K562 (cell line): ENCODE measurements at regions not wholly inside any gene's neighbourhood (a gene's known extent, or its start where the extent isn't known, plus 50 kb on each side); places are given as distances from the start of the nearest gene placed in this dataset.

Experiments
- FOXK2 ChIP-seq, 2 experiments: fragments of 450-650 bp; IDR thresholded peaks in 1 of 2; conservative IDR thresholded peaks in 1 of 2; 2 replicates each; pipeline ENCODE4 v1.6.1; 2016; ENCODE audit warnings: low read depth in 2 of 2, mild to moderate bottlenecking in 1 of 2
- MAFG ChIP-seq: fragments of 450-650 bp; conservative IDR thresholded peaks from 2 replicates; pipeline ENCODE4 v1.6.1; 2016; ENCODE audit warnings: missing genetic modification characterization, missing compliant biosample characterization
- OTX1 ChIP-seq: fragments of 450-650 bp; formaldehyde crosslinking; IDR thresholded peaks from 2 replicates; pipeline ENCODE4 v1.4.0; 2022; ENCODE audit warnings: mild to moderate bottlenecking
- PML ChIP-seq: IDR thresholded peaks from 2 replicates; pipeline ENCODE4 v1.6.1; 2012; ENCODE audit warnings: low read length, inconsistent platforms
- POLR2A ChIP-seq: fragments of 450-650 bp; conservative IDR thresholded peaks from 2 replicates; pipeline ENCODE4 v1.6.1; 2016
- RNF2 ChIP-seq: sonication (generic); IDR thresholded peaks from 2 replicates; pipeline ENCODE4 v1.6.1; 2016
- SPI1 ChIP-seq: IDR thresholded peaks from 2 replicates; pipeline ENCODE4 v1.6.1; 2011; ENCODE audit warnings: low read depth, low read length, control low read depth, borderline replicate concordance
- TBP ChIP-seq: optimal IDR thresholded peaks from 2 replicates; pipeline ENCODE3; 2011; ENCODE audit warnings: low read depth, low read length, improper control_type of control experiment
- U2AF2 ChIP-seq: fragments of 200-400 bp; formaldehyde crosslinking; optimal IDR thresholded peaks from 2 replicates; pipeline ENCODE3; 2017; ENCODE audit warnings: low read depth, mild to moderate bottlenecking, low read length
- TF ChIP-seq, protein P1 (sequence below), 2 experiments: fragments of 200-800 bp in 1 of 2; sonication (Bioruptor generic) in 1 of 2; sonication (generic) in 1 of 2; formaldehyde crosslinking in 1 of 2; IDR thresholded peaks in 1 of 2; conservative IDR thresholded peaks in 1 of 2; 2 replicates each; pipeline versions ENCODE4 v1.5.0 to v1.6.1; 2016 to 2020; ENCODE audit warnings: missing compliant biosample characterization in 1 of 2, missing genetic modification characterization in 1 of 2, missing genetic modification reagents in 1 of 2
- TF ChIP-seq, protein P2 (sequence below): fragments of 250-450 bp; sonication (Bioruptor Pico); IDR thresholded peaks from 2 replicates; pipeline ENCODE4 v1.5.0; 2020; ENCODE audit warnings: mild to moderate bottlenecking, borderline replicate concordance
- TF ChIP-seq, protein P3 (sequence below): conservative IDR thresholded peaks from 2 replicates; pipeline ENCODE4 v1.6.1; 2011; ENCODE audit warnings: low read depth, mild to moderate bottlenecking, low read length; ENCODE audit not compliant: control insufficient read depth

DNA sequence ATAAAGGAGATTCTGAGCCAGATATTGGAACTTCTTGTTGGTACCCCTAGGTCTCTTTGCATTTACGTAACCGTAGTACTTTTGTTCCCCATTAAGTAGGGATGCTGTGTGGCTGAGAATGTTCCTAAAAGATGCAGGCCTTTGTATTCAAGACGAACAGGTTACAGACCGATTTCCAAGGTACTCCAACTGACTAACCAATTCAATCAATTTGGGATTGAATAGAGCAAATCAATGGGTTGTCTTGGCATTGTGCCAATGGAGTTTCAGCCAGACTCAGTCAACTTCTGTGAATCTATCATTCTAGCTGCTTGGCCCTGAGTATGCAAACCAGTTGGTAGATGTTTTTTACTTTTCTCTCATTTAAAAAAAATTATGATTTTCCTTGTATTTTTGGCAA, 347.3 kb upstream of the NPVF start:
- TF ChIP-seq MAFG (tag), result no peak
- TF ChIP-seq, protein P1, sequence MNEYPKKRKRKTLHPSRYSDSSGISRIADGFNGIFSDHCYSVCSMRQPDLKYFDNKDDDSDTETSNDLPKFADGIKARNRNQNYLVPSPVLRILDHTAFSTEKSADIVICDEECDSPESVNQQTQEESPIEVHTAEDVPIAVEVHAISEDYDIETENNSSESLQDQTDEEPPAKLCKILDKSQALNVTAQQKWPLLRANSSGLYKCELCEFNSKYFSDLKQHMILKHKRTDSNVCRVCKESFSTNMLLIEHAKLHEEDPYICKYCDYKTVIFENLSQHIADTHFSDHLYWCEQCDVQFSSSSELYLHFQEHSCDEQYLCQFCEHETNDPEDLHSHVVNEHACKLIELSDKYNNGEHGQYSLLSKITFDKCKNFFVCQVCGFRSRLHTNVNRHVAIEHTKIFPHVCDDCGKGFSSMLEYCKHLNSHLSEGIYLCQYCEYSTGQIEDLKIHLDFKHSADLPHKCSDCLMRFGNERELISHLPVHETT (CRISPR knock-in tag; conservative IDR thresholded peaks at IDR 0.05 in 1 of 2, IDR thresholded peaks at IDR 0.05 in 1 of 2), result no peak
- TF ChIP-seq U2AF2, result no peak
- TF ChIP-seq RNF2, result no peak
- no peak for TF ChIP-seq PML
- no peak for TF ChIP-seq POLR2A
- no peak for TF ChIP-seq FOXK2 (conservative IDR thresholded peaks at IDR 0.05 in 1 of 2, IDR thresholded peaks at IDR 0.05 in 1 of 2; ENCODE audit: low read depth in 2 of 2)
- TF ChIP-seq, protein P2, sequence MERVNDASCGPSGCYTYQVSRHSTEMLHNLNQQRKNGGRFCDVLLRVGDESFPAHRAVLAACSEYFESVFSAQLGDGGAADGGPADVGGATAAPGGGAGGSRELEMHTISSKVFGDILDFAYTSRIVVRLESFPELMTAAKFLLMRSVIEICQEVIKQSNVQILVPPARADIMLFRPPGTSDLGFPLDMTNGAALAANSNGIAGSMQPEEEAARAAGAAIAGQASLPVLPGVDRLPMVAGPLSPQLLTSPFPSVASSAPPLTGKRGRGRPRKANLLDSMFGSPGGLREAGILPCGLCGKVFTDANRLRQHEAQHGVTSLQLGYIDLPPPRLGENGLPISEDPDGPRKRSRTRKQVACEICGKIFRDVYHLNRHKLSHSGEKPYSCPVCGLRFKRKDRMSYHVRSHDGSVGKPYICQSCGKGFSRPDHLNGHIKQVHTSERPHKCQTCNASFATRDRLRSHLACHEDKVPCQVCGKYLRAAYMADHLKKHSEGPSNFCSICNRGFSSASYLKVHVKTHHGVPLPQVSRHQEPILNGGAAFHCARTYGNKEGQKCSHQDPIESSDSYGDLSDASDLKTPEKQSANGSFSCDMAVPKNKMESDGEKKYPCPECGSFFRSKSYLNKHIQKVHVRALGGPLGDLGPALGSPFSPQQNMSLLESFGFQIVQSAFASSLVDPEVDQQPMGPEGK, result no peak
- TF ChIP-seq SPI1, result no peak
- TF ChIP-seq, protein P3, sequence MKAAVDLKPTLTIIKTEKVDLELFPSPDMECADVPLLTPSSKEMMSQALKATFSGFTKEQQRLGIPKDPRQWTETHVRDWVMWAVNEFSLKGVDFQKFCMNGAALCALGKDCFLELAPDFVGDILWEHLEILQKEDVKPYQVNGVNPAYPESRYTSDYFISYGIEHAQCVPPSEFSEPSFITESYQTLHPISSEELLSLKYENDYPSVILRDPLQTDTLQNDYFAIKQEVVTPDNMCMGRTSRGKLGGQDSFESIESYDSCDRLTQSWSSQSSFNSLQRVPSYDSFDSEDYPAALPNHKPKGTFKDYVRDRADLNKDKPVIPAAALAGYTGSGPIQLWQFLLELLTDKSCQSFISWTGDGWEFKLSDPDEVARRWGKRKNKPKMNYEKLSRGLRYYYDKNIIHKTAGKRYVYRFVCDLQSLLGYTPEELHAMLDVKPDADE, result no peak
- TF ChIP-seq OTX1 (CRISPR knock-in tag), result no peak
- TF ChIP-seq TBP, result no peak
